ENCODE measurements at regions not wholly inside any gene's neighbourhood (a gene's known extent, or its start where the extent isn't known, plus 50 kb on each side); places are given as distances from the start of the nearest gene placed in this dataset.

DNA sequence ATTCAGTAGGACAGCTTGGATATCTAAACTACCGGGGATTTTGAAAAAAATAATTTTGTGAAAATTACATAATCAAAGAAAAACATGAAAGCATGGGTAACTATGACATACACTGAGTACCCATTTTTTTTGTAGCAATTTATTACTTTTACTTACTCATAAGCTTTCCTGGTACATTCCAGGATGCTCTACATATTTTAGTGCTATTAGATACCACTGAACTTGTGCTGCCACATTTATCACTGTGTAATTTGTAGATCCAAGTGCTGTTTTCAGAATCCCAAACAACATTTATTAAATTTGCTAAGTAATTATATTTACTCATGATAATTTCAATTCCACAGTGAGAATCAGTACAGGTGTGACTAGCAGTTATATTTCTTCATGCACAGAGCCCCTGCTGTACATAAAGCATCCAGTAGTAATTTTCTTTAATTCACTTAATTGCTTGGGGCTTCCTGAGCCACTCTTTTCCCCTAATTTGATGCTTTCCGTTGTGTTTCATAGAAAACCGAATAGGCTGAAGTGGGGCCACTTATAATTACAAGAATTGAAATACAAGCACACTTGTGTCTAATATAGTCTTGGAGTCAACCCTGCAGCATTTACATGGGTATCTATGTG lies 2254.4 kb downstream of the ARAP2 start:
- TF ChIP-seq, protein P1, sequence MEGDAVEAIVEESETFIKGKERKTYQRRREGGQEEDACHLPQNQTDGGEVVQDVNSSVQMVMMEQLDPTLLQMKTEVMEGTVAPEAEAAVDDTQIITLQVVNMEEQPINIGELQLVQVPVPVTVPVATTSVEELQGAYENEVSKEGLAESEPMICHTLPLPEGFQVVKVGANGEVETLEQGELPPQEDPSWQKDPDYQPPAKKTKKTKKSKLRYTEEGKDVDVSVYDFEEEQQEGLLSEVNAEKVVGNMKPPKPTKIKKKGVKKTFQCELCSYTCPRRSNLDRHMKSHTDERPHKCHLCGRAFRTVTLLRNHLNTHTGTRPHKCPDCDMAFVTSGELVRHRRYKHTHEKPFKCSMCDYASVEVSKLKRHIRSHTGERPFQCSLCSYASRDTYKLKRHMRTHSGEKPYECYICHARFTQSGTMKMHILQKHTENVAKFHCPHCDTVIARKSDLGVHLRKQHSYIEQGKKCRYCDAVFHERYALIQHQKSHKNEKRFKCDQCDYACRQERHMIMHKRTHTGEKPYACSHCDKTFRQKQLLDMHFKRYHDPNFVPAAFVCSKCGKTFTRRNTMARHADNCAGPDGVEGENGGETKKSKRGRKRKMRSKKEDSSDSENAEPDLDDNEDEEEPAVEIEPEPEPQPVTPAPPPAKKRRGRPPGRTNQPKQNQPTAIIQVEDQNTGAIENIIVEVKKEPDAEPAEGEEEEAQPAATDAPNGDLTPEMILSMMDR (IDR thresholded peaks at IDR 0.05) = no peak
- TF ChIP-seq ZFX (IDR thresholded peaks at IDR 0.05; ENCODE audit: borderline replicate concordance) = no peak

Data from 22Rv1 (cell line).